ENCODE measurements at regions not wholly inside any gene's neighbourhood (a gene's known extent, or its start where the extent isn't known, plus 50 kb on each side); places are given as distances from the start of the nearest gene placed in this dataset.
"Not testable (repeated sequence)": the region's sequence is repeated elsewhere in the genome, so short reads cannot be mapped to it uniquely, and the experiment has no call there.

DNA sequence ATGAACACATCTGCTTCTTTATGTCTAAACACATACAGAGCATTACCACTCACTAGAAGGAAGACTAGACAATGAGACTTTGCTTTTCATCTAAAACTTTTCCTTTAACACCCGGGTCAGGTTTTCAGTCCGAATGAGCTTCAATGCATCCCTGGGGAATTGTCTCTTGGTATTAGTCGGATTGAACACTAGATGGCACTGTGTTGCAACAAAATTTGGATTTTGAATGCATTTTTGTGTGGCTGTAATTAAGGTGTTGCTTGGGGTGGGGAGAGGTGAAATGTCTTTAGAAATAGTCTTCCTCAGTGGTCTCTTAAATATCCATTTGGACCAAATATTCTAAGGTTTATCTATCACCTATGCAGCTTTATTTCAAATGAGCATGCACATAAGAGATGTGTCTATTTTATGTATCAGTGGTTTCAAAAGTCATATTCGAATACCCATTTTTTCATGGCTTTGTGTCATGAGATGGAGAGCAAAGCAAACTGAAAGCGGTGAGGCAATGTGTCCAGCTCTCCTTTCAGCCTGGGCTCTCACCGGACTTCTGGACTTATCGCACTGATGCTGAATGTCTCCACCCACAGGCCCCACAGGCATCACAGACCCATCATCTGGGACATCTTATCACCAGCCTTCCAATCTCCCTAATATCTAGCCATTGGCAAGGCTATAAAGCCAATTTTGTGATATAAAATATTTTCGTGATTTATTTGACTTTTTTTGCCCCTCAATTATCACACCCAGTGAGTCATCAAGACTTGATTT is 510.3 kb downstream of the RNF144A start:
- peak in 1 of 2 donors; percentile 55 for DNase-seq (ENCODE audit: low read depth in 1 of 2, low spot score in 1 of 2)

DNA sequence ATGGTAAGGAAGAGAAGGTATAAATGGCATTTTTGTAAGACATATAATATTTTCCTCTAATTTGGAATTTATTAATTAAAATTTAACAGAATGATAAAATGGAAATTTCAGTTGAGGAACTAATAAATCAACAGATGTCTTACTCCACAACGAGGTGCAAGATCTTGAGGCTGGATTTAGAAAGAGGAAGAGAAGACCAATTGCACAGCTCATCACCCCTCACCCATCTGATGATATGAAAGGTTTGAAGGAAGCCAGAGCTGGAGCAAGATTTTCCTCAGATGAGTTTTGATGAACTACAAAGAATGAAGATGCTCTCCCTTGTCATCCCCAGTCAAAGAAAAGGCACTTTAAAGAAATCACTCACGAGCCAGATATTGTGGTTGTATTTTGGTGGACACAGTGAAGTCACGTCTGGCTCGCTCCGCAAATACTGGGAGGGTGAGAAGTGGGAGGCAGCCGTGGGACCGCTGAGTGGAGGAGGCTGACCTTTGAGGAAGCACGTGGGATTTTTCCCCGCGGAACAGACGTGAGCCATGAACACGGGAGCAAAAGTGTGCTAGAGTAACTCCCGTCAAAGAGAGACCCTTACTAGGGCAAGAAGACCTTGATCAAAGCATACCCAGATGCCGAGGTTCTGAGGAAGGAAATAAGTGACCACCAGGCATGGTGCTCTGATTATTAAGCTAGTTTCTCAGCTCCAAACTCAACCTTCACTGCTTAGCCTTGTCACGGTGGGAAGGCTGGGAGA is 511.4 kb downstream of the RNF144A start:
- DNase-seq (ENCODE audit: low read depth in 1 of 2, low spot score in 1 of 2): no peak

- DNase-seq (ENCODE audit: low read depth in 1 of 2, low spot score in 1 of 2): no peak
Measured at GRCh38 chr2:7429733-7430132, 512.5 kb downstream of the RNF144A start.

GRCh38 chr2:7430421-7430868 is 513.2 kb downstream of the RNF144A start:
- no peak for DNase-seq (ENCODE audit: low read depth in 1 of 2, low spot score in 1 of 2)

- DNase-seq (ENCODE audit: low read depth in 1 of 2, low spot score in 1 of 2): no peak
Measured at GRCh38 chr2:7430869-7431641, 513.8 kb downstream of the RNF144A start.

GRCh38 chr2:7432436-7432835 is 515.2 kb downstream of the RNF144A start:
- no peak for DNase-seq (ENCODE audit: low read depth in 1 of 2, low spot score in 1 of 2)

GRCh38 chr2:7436096-7436906 is 519.1 kb downstream of the RNF144A start:
- DNase-seq (ENCODE audit: low read depth in 1 of 2, low spot score in 1 of 2): no peak

DNA sequence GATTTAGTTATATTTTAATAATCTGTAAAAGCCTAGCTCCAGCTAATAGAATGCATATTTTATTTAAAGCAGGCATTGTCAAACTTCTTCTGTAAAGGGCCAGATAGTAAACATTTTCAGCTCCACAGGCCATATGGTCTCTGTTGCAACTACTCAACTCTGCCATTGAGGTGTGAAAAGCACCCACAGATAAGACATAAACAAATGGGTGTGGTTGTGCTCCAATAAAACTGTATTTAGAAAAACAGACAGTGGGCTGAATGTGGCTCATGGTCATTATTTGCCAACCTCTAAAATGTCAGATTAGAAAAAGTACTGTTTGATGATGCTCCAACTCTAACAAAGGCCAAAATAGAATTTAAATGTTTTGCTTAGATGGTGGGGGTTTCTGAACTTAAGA is 519.9 kb downstream of the RNF144A start:
- DNase-seq (ENCODE audit: low read depth in 1 of 2, low spot score in 1 of 2): no peak

DNA sequence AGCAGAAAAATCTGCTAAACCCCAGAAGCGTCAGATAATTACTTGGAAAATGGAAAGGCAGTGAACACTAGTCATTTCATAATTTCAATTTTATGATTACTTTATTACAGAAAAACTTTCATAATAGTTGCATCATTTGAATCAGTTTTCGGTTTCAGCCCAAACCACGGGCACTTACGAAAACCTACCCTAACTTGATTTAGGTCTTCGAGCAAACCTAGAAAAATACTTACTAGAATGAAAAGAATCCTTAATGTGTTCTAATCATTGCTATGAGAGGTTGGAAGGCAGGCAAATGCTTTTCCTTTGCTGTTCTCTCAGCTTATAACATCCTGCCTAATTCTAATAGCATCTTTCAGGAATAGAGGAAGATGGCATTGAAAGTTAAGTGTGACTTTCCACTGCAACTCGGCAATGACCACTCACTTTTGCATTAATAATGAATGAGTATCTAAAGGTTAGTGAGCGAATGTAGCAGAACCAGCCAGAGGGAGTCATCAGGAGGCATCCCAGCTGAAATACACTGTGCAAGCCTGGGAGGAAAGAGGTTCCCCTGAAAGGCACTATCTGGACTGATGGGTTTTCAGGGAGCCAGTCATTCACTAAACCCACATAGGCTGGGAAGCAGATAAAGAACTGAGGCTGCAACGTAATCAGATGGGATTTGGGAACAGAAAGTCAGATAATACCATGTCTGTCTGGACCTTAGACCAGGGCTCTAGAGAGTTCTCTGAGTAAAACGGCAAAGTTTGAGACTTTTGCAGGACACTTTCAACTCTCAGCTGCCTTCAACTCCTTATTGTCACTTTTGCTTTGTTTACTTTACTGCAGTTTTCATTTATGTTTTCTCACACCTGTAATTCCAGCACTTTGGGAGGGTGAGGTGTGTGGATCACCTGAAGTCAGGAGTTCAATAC is 520.8 kb downstream of the RNF144A start:
- peak in 1 of 2 donors; percentile 30 for DNase-seq (ENCODE audit: low read depth in 1 of 2, low spot score in 1 of 2)

GRCh38 chr2:7438855-7439254 is 521.6 kb downstream of the RNF144A start:
- no peak for DNase-seq (ENCODE audit: low read depth in 1 of 2, low spot score in 1 of 2)

DNA sequence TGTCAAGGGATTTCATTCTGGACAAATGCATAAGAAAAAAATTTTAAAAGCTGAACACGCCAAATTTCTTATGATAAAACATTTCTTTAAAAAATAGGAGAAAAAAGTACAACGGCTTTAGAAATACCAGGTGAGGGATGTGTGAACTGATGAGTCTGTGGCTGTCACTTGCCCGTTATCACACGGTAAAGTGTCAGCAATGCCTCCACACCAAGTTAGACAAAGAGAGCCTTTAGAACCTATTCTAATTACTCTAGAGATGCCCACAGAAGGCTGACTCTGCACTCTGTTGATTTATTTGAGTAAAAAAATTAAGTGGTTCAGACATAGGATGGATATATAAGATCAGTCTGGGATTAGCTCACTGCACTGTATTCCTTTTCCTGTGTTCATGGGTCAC is 523.8 kb downstream of the RNF144A start:
- DNase-seq (ENCODE audit: low read depth in 1 of 2, low spot score in 1 of 2): no peak

DNA sequence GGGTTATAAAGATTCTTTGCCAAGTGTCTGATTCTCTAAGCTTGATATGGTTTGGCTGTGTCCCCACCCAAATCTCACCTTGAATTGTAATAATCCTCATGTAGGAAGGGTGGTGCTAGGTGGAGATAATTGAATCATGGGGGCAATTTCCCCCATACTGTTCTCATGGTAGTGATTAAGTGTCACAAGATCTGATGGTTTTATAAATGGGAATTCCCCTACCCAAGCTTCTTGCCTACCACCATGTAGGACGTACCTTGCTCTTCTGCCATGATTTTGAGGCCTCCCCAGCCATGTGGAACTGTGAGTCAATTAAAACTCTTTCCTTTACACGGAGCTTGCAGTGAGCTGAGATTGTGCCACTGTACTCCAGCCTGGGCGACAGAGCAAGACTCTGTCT is 524.6 kb downstream of the RNF144A start:
- DNase-seq (ENCODE audit: low read depth in 1 of 2, low spot score in 1 of 2): not testable (repeated sequence)

DNA sequence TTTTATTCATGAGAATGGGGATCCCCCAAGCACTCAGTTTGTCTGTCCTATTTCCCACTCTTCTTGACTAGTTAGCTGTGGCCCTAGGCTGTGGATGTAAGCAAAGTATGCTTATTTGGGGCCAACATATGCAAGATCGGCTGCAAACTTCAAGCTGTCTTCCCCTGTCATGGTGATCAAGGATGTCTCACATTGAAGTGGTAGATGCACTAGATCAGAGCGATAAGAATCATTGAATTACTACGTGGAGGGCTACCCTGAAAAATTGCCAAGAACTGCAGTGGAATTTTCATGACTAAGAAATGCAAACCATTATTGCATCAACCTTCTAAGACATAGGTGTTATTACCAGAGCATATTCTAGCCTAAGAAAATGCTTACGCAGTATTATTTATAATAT is 527.4 kb downstream of the RNF144A start:
- no peak for DNase-seq (ENCODE audit: low read depth in 1 of 2, low spot score in 1 of 2)

DNA sequence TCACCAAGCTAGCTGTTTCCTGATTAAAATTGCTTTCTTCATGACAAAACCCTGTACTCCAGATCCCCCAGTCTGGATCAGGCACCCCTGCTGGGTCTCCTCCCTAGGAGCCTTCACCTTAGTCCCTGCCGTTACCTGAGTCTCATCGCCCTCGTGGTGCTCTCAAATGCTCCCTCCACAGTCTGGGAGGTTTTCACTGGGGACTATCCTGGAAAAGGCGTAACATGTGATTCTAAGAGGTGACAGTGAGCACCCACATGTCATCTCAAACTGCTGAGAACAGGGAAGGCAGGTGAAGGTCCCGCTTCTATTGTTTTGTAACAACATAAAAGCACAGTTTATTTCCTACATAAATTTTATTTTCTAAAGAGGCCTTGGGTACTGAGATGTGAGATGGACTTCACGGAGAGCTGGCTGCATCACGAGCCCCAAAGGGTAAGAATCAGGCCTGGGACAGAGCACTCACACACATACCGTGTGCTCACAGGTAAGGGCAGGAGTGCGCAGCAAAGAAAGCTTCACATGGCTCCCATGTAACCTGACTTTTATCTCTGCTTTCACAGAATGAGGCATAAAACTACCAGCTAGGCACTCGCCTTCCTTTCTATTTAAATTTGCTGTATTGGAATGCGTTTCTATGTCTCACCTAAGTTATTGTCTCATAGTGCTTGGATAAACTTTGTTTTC is 531.5 kb downstream of the RNF144A start:
- DNase-seq (ENCODE audit: low read depth in 1 of 2, low spot score in 1 of 2): no peak

- DNase-seq (ENCODE audit: low read depth in 1 of 2, low spot score in 1 of 2): no peak
Measured at GRCh38 chr2:7449298-7449697, 532.1 kb downstream of the RNF144A start.

DNA sequence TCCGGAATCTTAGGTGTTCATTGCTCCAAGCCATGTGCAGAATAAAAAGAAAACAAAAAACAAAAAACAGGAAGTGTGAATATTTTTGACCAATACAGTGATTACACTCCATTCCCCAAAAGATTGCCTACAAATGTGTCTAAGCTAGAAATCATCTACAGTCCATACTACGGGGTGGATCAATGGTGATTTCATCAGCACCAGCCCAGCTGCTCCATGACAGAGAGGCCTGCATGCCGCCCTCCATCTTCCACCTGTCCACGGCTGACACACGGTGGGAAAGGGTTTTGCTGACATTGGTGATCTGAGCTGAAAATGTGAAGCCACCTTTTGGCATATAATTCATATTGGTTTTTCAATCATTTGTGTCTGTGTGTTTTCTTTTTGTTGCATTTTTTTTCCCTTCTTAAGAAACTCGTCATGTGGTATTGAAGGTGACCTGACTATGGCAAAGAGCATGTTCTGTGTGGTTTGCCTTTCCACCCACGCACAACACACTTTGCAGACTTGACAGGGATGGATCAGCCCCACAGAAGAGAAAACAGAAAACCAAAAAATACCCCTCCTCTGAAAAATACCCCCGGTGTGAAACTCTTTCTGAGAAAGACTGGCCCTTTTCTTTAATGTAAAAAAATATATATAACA is 533.1 kb downstream of the RNF144A start:
- DNase-seq (ENCODE audit: low read depth in 1 of 2, low spot score in 1 of 2): peak in 1 of 2 donors; percentile 46

- DNase-seq (ENCODE audit: low read depth in 1 of 2, low spot score in 1 of 2): no peak
Measured at GRCh38 chr2:7450833-7451190, 533.6 kb downstream of the RNF144A start.

- DNase-seq (ENCODE audit: low read depth in 1 of 2, low spot score in 1 of 2): no peak
Measured at GRCh38 chr2:7452110-7452876, 535.1 kb downstream of the RNF144A start.
